Endothelial cell of umbilical vein (primary cell): ENCODE measurements at regions not wholly inside any gene's neighbourhood (a gene's known extent, or its start where the extent isn't known, plus 50 kb on each side); places are given as distances from the start of the nearest gene placed in this dataset.

Source experiments
- BruUV-seq: library from RNA; stranded (reverse); fragments of 400-500 nt; replicated peaks from 2 replicates; lab custom pipeline; 2021; lab: Mats Ljungman, UMichigan
- CTCF ChIA-PET: fragments of 300-600, 350-600 bp; sonication (Branson Sonifier 250); formaldehyde crosslinking; loops from one replicate; lab custom pipeline; 2021; ENCODE audit warnings: antibody characterized with exemption, inconsistent platforms; lab: Charles Lee
- POLR2A ChIA-PET: fragments of 300-600, 350-600 bp; sonication (Branson Sonifier 250); formaldehyde crosslinking; loops from one replicate; lab custom pipeline; 2021; ENCODE audit warnings: antibody characterized with exemption, inconsistent platforms; lab: Charles Lee
- DNase-seq: peaks from one replicate; pipeline ENCODE4 v3.0.0-alpha.2; 2011; ENCODE audit warnings: low read depth, low spot score
- FAIRE-seq: peaks from 2 replicates; lab custom pipeline; 2011; peaks lifted over from hg19 to GRCh38; lab: Jason Lieb, UNC
- H2AFZ ChIP-seq: 2 replicates; pipeline ENCODE4 v1.6.0; 2012; ENCODE audit warnings: low read depth, low read length, control low read depth, inconsistent platforms
- H3K27ac ChIP-seq: 2 replicates; pipeline ENCODE4 v1.5.1; 2011; ENCODE audit warnings: low read depth, mild to moderate bottlenecking, control low read depth, low read length, moderate library complexity; ENCODE audit not compliant: insufficient read depth
- H3K27me3 ChIP-seq, 2 experiments: 2 replicates each; pipeline versions ENCODE4 v1.6.0 to v1.6.1; 2011; ENCODE audit warnings: low read length in 2 of 2, mixed read lengths in 1 of 2; ENCODE audit not compliant: control insufficient read depth in 2 of 2, insufficient read depth in 2 of 2
- H3K36me3 ChIP-seq, 2 experiments: 2 replicates in 1 of 2; 3 replicates in 1 of 2; pipeline ENCODE4 v1.5.1; 2011; ENCODE audit warnings: low read length in 2 of 2, mild to moderate bottlenecking in 1 of 2, moderate library complexity in 1 of 2; ENCODE audit not compliant: control insufficient read depth in 2 of 2, insufficient read depth in 2 of 2; ENCODE audit errors: extremely low read depth in 1 of 2
- H3K4me1 ChIP-seq: 3 replicates; pipeline ENCODE4 v1.5.1; 2011; ENCODE audit warnings: mild to moderate bottlenecking, low read length; ENCODE audit not compliant: control insufficient read depth, insufficient read depth; ENCODE audit errors: extremely low read depth
- H3K4me2 ChIP-seq: 2 replicates; pipeline ENCODE4 v1.6.1; 2011; ENCODE audit warnings: low read length, control low read depth, mixed read lengths; ENCODE audit not compliant: insufficient read depth
- H3K4me3 ChIP-seq, 3 experiments: fragments of 200-600 bp in 1 of 3; sonication (generic), shearing (Covaris generic) in 1 of 3; replicated peaks in 1 of 3; 2 replicates each; pipeline ENCODE4 v1.5.1; 2011 to 2016; ENCODE audit warnings: control low read depth in 3 of 3, low read length in 3 of 3, mild to moderate bottlenecking in 2 of 3, inconsistent platforms in 1 of 3, low read depth in 1 of 3, moderate library complexity in 1 of 3; ENCODE audit not compliant: insufficient read depth in 1 of 3
- H3K79me2 ChIP-seq: 2 replicates; pipeline ENCODE4 v1.6.0; 2012; ENCODE audit warnings: low read length, inconsistent platforms; ENCODE audit not compliant: control insufficient read depth, insufficient read depth
- H3K9ac ChIP-seq: replicated peaks from 2 replicates; pipeline ENCODE3; 2011; ENCODE audit warnings: low read length, control low read depth; ENCODE audit not compliant: insufficient read depth; ENCODE audit errors: extremely low read depth
- H3K9me1 ChIP-seq: replicated peaks from 3 replicates; pipeline ENCODE4 v1.6.0; 2011; ENCODE audit warnings: mild to moderate bottlenecking, low read length; ENCODE audit not compliant: control insufficient read depth, insufficient read depth; ENCODE audit errors: extremely low read depth
- H3K9me3 ChIP-seq: replicated peaks from 2 replicates; pipeline ENCODE4 v1.5.1; 2012; ENCODE audit warnings: low read length, inconsistent platforms; ENCODE audit not compliant: control insufficient read depth, insufficient read depth
- H4K20me1 ChIP-seq: replicated peaks from 2 replicates; pipeline ENCODE3; 2011; ENCODE audit warnings: mild to moderate bottlenecking, low read length; ENCODE audit not compliant: control insufficient read depth, insufficient read depth; ENCODE audit errors: extremely low read depth
- EZH2 ChIP-seq: IDR thresholded peaks from 2 replicates; pipeline ENCODE4 v1.6.1; 2012; ENCODE audit warnings: borderline replicate concordance, low read depth, mild to moderate bottlenecking, moderate library complexity, low read length, inconsistent platforms; ENCODE audit not compliant: severe bottlenecking
- FOS ChIP-seq: IDR thresholded peaks from 2 replicates; pipeline ENCODE4 v1.6.1; 2011; ENCODE audit warnings: mild to moderate bottlenecking, low read length, moderate library complexity, borderline replicate concordance; ENCODE audit not compliant: insufficient read depth
- GATA2 ChIP-seq: IDR thresholded peaks from 2 replicates; pipeline ENCODE4 v1.7.0; 2011; ENCODE audit warnings: low read depth, mild to moderate bottlenecking, moderate library complexity, mixed read lengths, low read length; ENCODE audit not compliant: insufficient read length, insufficient read depth
- JUN ChIP-seq: IDR thresholded peaks from 2 replicates; pipeline ENCODE4 v1.6.1; 2011; ENCODE audit warnings: borderline replicate concordance, low read depth; ENCODE audit not compliant: insufficient read length, insufficient read depth
- MYC ChIP-seq: IDR thresholded peaks from one replicate; pipeline ENCODE4 v1.6.1; 2011; ENCODE audit warnings: mild to moderate bottlenecking, low read depth, low read length
- POLR2A ChIP-seq: IDR thresholded peaks from 2 replicates; pipeline ENCODE4 v1.6.1; 2012; ENCODE audit warnings: low read depth, mild to moderate bottlenecking, control low read depth, low read length
- POLR2AphosphoS5 ChIP-seq: IDR thresholded peaks from 2 replicates; pipeline ENCODE4 v1.6.1; 2012; ENCODE audit warnings: low read depth, mild to moderate bottlenecking, control low read depth, low read length, moderate library complexity; ENCODE audit not compliant: insufficient read depth
- dilution Hi-C: fragments of 300-500 bp; cut with MboI; formaldehyde crosslinking; loops from one replicate; pipeline ENCODE4 v1.15.0; 2019; ENCODE audit warnings: low sequenced_read_pairs; ENCODE audit not compliant: extremely low pct_ligation_motif_present
- intact Hi-C: fragments of 100-400 bp; cut with micrococcal nuclease; formaldehyde crosslinking; loops from one replicate; pipeline ENCODE4 v1.10.0; 2022
- TF ChIP-seq, protein P1 (sequence below): IDR thresholded peaks from 2 replicates; pipeline ENCODE4 v1.6.1; 2011; ENCODE audit not compliant: insufficient read depth, insufficient read length
- TF ChIP-seq, protein P2 (sequence below), 2 donors: IDR thresholded peaks; 1 replicate in 1 of 2; 2 replicates in 1 of 2; pipeline ENCODE4 v1.5.1; 2011; ENCODE audit warnings: low read length in 2 of 2, mild to moderate bottlenecking in 2 of 2, moderate library complexity in 2 of 2, control low read depth in 1 of 2, inconsistent platforms in 1 of 2, low read depth in 1 of 2; ENCODE audit not compliant: insufficient read depth in 1 of 2; ENCODE audit errors: extremely low read depth in 1 of 2

DNA sequence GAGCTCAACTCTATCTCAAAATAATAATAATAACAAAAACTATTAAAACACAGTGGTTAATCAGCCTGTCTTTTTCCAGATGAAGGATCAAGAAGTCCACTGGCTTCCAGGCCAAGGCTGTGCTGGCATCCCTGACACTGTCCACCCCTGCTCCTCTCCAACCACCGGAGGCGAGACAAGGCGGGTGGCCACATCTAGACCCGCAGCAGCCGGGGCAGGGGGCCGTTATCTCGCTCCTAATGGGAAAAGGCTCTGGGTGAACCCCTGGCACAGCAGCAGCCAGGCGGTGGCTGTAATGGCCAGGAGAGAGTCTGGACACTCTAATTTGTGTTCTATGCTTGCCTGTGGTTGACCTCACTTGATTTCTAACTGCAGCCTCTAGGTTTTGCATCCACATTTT lies 158.0 kb upstream of the SOX1 start:
- BruUV-seq, result no TSS peak
- Histone ChIP-seq H3K27ac (no peak overlapping the region), H3K4me3 (no peak overlapping the region), H3K9me3 (peaks cover 14% of the 10 kb centered on the region), H4K20me1 (no peaks in the 10 kb centered on the region), H2AFZ (no peak overlapping the region), H3K36me3 (no peaks in the 10 kb centered on the region), H3K9me1 (no peaks in the 10 kb centered on the region), H3K4me2 (no peak overlapping the region), H3K27me3 (no peaks in the 10 kb centered on the region), H3K79me2 (no peaks in the 10 kb centered on the region), H3K9ac (no peak overlapping the region), H3K4me1 (no peaks in the 10 kb centered on the region)
- TF ChIP-seq MYC (no peak), POLR2A (no peak), EZH2 (no peak), FOS (no peak)
- TF ChIP-seq, protein P1, sequence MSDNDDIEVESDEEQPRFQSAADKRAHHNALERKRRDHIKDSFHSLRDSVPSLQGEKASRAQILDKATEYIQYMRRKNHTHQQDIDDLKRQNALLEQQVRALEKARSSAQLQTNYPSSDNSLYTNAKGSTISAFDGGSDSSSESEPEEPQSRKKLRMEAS, result no peak
- POLR2A ChIA-PET, result no interaction called here
- FAIRE-seq (no peak), DNase-seq (no peak)
- CTCF ChIA-PET, result no interaction called here
- intact Hi-C loops (no loop called here), dilution Hi-C loops (no loop called here)

DNA sequence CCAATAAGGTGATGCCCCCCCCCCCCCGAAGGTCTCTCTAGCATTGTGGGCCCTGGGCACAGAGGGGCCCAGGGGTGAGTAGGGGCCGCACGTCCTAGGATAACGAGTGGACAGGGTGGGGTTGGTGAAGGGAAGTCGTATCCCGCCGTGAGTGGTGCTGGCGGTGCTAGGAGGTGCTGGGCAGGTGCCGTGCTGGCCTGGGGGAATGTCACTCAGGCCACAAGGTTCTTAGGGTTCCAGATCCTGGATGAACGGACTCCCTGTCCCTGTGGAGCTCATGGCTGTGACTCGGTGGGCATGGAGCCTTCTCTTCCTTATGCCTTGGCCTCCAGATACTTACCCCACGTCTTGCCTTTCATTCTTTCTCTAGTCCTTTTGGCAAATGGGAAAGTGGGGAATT lies 157.4 kb upstream of the SOX1 start:
- H3K79me2 ChIP-seq, result no peaks in the 10 kb centered on the region
- H3K9me3 ChIP-seq, result peaks cover 14% of the 10 kb centered on the region
- TF ChIP-seq EZH2 (no peak), JUN (no peak), POLR2A (no peak), POLR2AphosphoS5 (no peak), FOS (no peak), MYC (no peak), GATA2 (no peak)
- TF ChIP-seq, protein P2, sequence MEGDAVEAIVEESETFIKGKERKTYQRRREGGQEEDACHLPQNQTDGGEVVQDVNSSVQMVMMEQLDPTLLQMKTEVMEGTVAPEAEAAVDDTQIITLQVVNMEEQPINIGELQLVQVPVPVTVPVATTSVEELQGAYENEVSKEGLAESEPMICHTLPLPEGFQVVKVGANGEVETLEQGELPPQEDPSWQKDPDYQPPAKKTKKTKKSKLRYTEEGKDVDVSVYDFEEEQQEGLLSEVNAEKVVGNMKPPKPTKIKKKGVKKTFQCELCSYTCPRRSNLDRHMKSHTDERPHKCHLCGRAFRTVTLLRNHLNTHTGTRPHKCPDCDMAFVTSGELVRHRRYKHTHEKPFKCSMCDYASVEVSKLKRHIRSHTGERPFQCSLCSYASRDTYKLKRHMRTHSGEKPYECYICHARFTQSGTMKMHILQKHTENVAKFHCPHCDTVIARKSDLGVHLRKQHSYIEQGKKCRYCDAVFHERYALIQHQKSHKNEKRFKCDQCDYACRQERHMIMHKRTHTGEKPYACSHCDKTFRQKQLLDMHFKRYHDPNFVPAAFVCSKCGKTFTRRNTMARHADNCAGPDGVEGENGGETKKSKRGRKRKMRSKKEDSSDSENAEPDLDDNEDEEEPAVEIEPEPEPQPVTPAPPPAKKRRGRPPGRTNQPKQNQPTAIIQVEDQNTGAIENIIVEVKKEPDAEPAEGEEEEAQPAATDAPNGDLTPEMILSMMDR (IDR thresholded peaks at IDR 0.05; ENCODE audit: extremely low read depth in 1 of 2, insufficient read depth in 1 of 2, low read depth in 1 of 2, low read length in 2 of 2), result no peak
- TF ChIP-seq, protein P1, result no peak
- H4K20me1 ChIP-seq, result no peaks in the 10 kb centered on the region
- H3K4me1 ChIP-seq, result no peaks in the 10 kb centered on the region
- H3K36me3 ChIP-seq, result no peaks in the 10 kb centered on the region
- no peak for FAIRE-seq
- ChIA-PET CTCF (no interaction called here), POLR2A (no interaction called here)
- H3K9ac ChIP-seq, result no peak overlapping the region
- no peaks in the 10 kb centered on the region for H3K27me3 ChIP-seq
- BruUV-seq, result no TSS peak
- dilution Hi-C loops (no loop called here), intact Hi-C loops (no loop called here)
- no peak overlapping the region for H3K4me3 ChIP-seq
- no peak overlapping the region for H3K27ac ChIP-seq
- no peak overlapping the region for H2AFZ ChIP-seq
- no peak overlapping the region for H3K4me2 ChIP-seq
- H3K9me1 ChIP-seq, result no peaks in the 10 kb centered on the region
- DNase-seq, result no peak
